OCI-LY3 (cell line): ENCODE measurements at regions not wholly inside any gene's neighbourhood (a gene's known extent, or its start where the extent isn't known, plus 50 kb on each side); places are given as distances from the start of the nearest gene placed in this dataset.

ENCODE experiments used
- H2AFZ ChIP-seq: fragments of 200-600, 300-600 bp; shearing (Covaris generic); 2 replicates; pipeline ENCODE4 v1.6.0; 2014; ENCODE audit warnings: antibody characterized with exemption, low read depth, low read length
- H3K27ac ChIP-seq: fragments of 200-600, 300-600 bp; sonication (generic); 2 replicates; pipeline ENCODE4 v1.5.1; 2014; ENCODE audit warnings: mild to moderate bottlenecking, low read length, moderate library complexity, mixed read lengths
- H3K27me3 ChIP-seq: fragments of 200-600, 300-600 bp; sonication (generic); 2 replicates; pipeline ENCODE4 v1.6.1; 2014; ENCODE audit warnings: low read depth, low read length, mixed read lengths
- H3K36me3 ChIP-seq: fragments of 200-600, 300-600 bp; sonication (generic); replicated peaks from 2 replicates; pipeline ENCODE3; 2014; ENCODE audit warnings: low read depth, low read length, mixed read lengths
- H3K4me1 ChIP-seq: fragments of 300-600, 200-600 bp; sonication (generic); 2 replicates; pipeline ENCODE4 v1.6.1; 2014; ENCODE audit warnings: low read length, mixed read lengths
- H3K4me2 ChIP-seq: fragments of 200-600, 300-600 bp; sonication (generic); 2 replicates; pipeline ENCODE4 v1.6.1; 2014; ENCODE audit warnings: low read length, mixed read lengths
- H3K4me3 ChIP-seq: fragments of 300-600, 200-600 bp; sonication (generic); 2 replicates; pipeline ENCODE4 v1.5.1; 2014; ENCODE audit warnings: antibody characterized with exemption, mild to moderate bottlenecking, low read length, moderate library complexity
- H3K79me2 ChIP-seq: fragments of 300-600, 200-600 bp; shearing (Covaris generic); 2 replicates; pipeline ENCODE4 v1.6.1; 2014; ENCODE audit warnings: mild to moderate bottlenecking, low read length, mixed read lengths
- H3K9ac ChIP-seq: fragments of 300-600, 200-600 bp; shearing (Covaris generic); 2 replicates; pipeline ENCODE4 v1.6.0; 2014; ENCODE audit warnings: mild to moderate bottlenecking, low read length, moderate library complexity
- H3K9me3 ChIP-seq: fragments of 200-600, 300-600 bp; shearing (Covaris generic); 2 replicates; pipeline ENCODE4 v1.6.1; 2014; ENCODE audit warnings: low read length, mixed read lengths; ENCODE audit not compliant: insufficient read depth
- H4K20me1 ChIP-seq: fragments of 200-600, 300-600 bp; sonication (generic); 2 replicates; pipeline ENCODE4 v1.6.1; 2016; ENCODE audit warnings: low read length, mixed read lengths; ENCODE audit not compliant: insufficient read depth
- EZH2phosphoT487 ChIP-seq: fragments of 200-600 bp; shearing (Covaris generic); IDR thresholded peaks from 2 replicates; pipeline ENCODE4 v1.6.1; 2018; ENCODE audit warnings: antibody characterized with exemption, mixed run types, low read depth
- TF ChIP-seq, protein P1 (sequence below): fragments of 200-600, 300-600 bp; sonication (generic); IDR thresholded peaks from 2 replicates; pipeline ENCODE4 v1.5.1; 2014; ENCODE audit warnings: antibody characterized with exemption, low read length, low read depth

DNA sequence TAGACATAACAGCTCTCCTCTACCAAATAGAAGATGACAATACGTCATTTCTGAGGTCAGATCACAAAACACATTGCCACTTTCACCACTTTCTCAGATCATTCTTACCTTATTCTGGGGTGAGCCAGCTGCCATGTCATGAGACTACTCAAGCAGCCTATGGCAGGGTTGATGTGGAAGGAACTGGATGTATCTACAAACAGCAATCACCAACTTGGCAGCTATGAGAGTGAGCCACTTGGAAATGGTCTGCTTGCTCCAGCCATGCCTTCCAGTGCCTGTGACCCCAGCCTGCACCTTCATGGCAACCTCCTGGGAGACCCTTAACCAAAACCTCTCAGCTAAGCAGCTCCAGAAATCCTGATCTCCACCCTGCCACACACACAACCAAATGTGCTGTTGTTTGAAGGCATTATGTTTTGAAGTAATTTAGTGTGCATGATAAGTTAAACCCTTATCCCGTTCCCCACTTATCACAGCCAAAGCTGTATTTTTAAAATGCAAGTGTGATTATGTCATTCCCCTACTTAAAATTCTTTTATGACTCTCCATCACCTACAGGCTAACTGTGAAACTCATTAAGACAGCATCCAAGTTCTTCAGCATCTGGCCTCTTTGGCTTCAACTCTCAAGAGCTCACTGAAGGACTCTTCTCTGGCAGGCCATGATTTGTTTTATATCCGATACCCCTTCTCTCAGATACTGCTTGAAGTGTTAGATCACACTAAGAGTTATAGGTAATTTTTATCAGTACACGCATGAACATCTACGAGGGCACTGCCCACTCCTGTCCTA is 150.6 kb downstream of the LY86 start:
- Histone ChIP-seq H3K9me3 (no peaks in the 10 kb centered on the region), H3K4me3 (no peak overlapping the region), H2AFZ (no peak overlapping the region), H3K4me1 (no peaks in the 10 kb centered on the region), H3K9ac (no peak overlapping the region), H4K20me1 (no peaks in the 10 kb centered on the region), H3K36me3 (no peaks in the 10 kb centered on the region), H3K27ac (no peak overlapping the region), H3K27me3 (peaks cover 31% of the 10 kb centered on the region), H3K79me2 (no peaks in the 10 kb centered on the region), H3K4me2 (no peak overlapping the region)
- TF ChIP-seq, protein P1, sequence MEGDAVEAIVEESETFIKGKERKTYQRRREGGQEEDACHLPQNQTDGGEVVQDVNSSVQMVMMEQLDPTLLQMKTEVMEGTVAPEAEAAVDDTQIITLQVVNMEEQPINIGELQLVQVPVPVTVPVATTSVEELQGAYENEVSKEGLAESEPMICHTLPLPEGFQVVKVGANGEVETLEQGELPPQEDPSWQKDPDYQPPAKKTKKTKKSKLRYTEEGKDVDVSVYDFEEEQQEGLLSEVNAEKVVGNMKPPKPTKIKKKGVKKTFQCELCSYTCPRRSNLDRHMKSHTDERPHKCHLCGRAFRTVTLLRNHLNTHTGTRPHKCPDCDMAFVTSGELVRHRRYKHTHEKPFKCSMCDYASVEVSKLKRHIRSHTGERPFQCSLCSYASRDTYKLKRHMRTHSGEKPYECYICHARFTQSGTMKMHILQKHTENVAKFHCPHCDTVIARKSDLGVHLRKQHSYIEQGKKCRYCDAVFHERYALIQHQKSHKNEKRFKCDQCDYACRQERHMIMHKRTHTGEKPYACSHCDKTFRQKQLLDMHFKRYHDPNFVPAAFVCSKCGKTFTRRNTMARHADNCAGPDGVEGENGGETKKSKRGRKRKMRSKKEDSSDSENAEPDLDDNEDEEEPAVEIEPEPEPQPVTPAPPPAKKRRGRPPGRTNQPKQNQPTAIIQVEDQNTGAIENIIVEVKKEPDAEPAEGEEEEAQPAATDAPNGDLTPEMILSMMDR = no peak
- no peak for TF ChIP-seq EZH2phosphoT487

DNA sequence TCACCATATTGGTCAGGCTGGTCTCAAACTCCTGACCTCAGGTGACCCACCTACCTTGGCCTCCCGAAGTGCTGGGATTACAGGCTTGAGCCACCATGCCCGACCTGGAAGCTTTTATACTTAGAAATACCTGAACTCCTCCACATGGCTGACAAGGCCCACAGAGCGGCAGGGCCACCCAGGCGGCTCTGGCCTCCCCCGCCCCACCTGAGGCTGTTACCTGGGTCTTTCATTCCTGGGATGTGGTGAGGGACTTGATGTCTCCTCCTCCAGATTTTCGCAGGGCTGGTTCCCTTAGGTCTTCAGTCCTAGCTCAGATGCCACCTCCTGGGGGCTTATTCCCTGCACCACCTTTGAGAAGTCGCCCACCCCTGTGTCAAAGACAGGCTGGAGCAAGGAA is 152.1 kb downstream of the LY86 start:
- Histone ChIP-seq H4K20me1 (no peaks in the 10 kb centered on the region), H2AFZ (no peak overlapping the region), H3K9ac (no peak overlapping the region), H3K27me3 (peaks cover 23% of the 10 kb centered on the region), H3K4me2 (no peak overlapping the region), H3K36me3 (no peaks in the 10 kb centered on the region), H3K27ac (no peak overlapping the region), H3K4me3 (no peak overlapping the region), H3K4me1 (no peaks in the 10 kb centered on the region), H3K79me2 (no peaks in the 10 kb centered on the region), H3K9me3 (no peaks in the 10 kb centered on the region)
- TF ChIP-seq EZH2phosphoT487 = no peak
- TF ChIP-seq, protein P1 = no peak

DNA sequence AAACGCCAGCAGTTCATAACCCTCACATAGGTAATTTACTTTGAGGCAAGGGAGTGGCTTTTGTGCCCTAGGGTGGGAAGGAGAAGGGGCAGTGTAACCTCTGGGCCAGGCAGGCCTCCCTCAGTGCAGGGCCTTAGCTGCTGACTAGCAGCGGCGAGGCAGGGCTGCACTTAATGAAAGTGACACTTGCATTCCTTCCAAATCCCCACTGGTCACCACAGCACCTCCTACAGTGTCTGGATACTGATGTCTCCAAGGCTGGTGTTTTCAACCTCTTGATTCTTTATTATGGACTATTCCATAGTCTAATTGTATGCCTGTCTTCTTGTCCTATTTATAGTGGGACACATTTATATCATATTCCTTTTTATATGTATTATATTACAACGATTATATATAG is 152.7 kb downstream of the LY86 start:
- no peaks in the 10 kb centered on the region for H3K9me3 ChIP-seq
- peaks cover 23% of the 10 kb centered on the region for H3K27me3 ChIP-seq
- H3K4me1 ChIP-seq = no peaks in the 10 kb centered on the region
- H3K9ac ChIP-seq = no peak overlapping the region
- H2AFZ ChIP-seq = no peak overlapping the region
- H4K20me1 ChIP-seq = no peaks in the 10 kb centered on the region
- no peaks in the 10 kb centered on the region for H3K79me2 ChIP-seq
- TF ChIP-seq, protein P1 = no peak
- TF ChIP-seq EZH2phosphoT487 = no peak
- H3K27ac ChIP-seq = no peak overlapping the region
- no peak overlapping the region for H3K4me2 ChIP-seq
- H3K4me3 ChIP-seq = no peak overlapping the region
- H3K36me3 ChIP-seq = no peaks in the 10 kb centered on the region

DNA sequence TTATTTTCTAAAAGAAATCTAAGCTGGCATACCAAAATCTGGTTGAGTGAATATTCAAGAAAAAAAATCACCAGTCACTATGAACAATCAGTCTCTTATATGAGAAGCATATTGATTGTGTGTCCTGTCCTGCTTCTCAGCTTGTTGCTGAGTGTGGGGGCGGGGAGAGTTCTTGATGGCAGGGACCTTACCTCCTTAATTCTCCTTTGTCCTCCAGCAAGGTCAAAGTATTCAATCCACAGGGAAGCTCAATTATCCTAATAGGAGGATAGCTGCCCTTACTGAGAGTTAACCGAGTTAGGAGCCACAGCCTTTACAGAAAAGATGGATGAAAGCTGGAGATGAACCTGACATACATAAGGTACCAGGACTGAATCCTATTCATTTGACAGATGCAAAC is 154.0 kb downstream of the LY86 start:
- no peaks in the 10 kb centered on the region for H3K4me1 ChIP-seq
- no peaks in the 10 kb centered on the region for H3K36me3 ChIP-seq
- no peak overlapping the region for H3K4me3 ChIP-seq
- H4K20me1 ChIP-seq = no peaks in the 10 kb centered on the region
- no peak overlapping the region for H2AFZ ChIP-seq
- TF ChIP-seq EZH2phosphoT487 = no peak
- TF ChIP-seq, protein P1 = no peak
- no peak overlapping the region for H3K9ac ChIP-seq
- H3K4me2 ChIP-seq = no peak overlapping the region
- no peaks in the 10 kb centered on the region for H3K79me2 ChIP-seq
- H3K27ac ChIP-seq = no peak overlapping the region
- H3K27me3 ChIP-seq = peaks cover 22% of the 10 kb centered on the region
- H3K9me3 ChIP-seq = no peaks in the 10 kb centered on the region
